ENCODE measurements at regions not wholly inside any gene's neighbourhood (a gene's known extent, or its start where the extent isn't known, plus 50 kb on each side); places are given as distances from the start of the nearest gene placed in this dataset.
"Not testable (repeated sequence)": the region's sequence is repeated elsewhere in the genome, so short reads cannot be mapped to it uniquely, and the experiment has no call there.

DNA sequence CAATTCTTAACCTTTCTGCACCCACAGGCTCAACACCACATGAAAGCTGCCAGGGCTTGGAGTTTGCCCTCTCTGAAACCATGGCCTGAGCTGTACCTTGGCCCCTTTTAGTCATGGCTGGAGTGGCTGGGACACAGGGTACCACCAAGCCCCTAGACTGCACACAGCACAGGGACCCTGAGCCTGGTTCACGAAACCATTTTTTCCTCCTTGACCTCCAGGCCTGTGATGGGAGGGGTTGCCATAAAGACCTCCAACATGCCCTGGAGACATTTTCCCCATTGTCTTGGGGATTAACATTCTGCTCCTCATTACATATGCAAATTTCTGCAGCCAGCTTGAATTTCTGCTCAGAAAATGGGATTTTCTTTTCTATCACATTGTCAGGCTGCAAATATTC is 113.4 kb downstream of the XPNPEP1 start:
- H3K4me3 ChIP-seq (ENCODE audit: low read depth, low read length); H3K9ac ChIP-seq (ENCODE audit: low read depth, low read length); H3K4me1 ChIP-seq (ENCODE audit: control insufficient read depth, insufficient read depth, low read length); H3K9me3 ChIP-seq (ENCODE audit: control insufficient read depth, insufficient read depth, low read length); H3K27me3 ChIP-seq (ENCODE audit: control insufficient read depth, insufficient read depth, low read length); H3K36me3 ChIP-seq (ENCODE audit: control insufficient read depth, insufficient read depth, low read length): not testable (repeated sequence)

- not testable (repeated sequence) for H3K4me1 ChIP-seq (ENCODE audit: control insufficient read depth, insufficient read depth, low read length); H3K27me3 ChIP-seq (ENCODE audit: control insufficient read depth, insufficient read depth, low read length); H3K36me3 ChIP-seq (ENCODE audit: control insufficient read depth, insufficient read depth, low read length); H3K9ac ChIP-seq (ENCODE audit: low read depth, low read length); H3K9me3 ChIP-seq (ENCODE audit: control insufficient read depth, insufficient read depth, low read length); H3K4me3 ChIP-seq (ENCODE audit: low read depth, low read length)
These were observed 122.1 kb downstream of the XPNPEP1 start for GRCh38 chr10:109801191-109801590.

DNA sequence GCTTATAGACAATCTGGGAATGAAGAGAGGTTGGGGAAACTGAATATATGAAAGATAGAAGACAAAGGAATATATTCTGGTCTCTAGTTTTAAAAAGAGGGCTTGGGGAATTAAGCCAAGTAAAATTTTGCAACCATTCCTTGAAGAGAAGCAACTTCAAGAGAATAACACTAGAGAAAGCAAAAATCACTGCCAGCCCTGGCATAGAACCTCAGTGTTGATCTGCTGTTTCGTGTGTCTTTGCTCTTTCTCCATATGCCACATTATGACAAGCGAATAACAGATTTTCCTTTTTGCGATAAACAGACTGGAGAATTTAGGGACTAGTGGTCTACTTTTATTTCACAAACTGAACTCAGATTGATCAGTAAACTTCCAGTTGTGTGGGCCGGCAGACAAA is 132.7 kb downstream of the XPNPEP1 start:
- no peaks in the 10 kb centered on the region for H3K9me3 ChIP-seq (ENCODE audit: control insufficient read depth, insufficient read depth, low read length)
- no peaks in the 10 kb centered on the region for H3K36me3 ChIP-seq (ENCODE audit: control insufficient read depth, insufficient read depth, low read length)
- H3K4me1 ChIP-seq (ENCODE audit: control insufficient read depth, insufficient read depth, low read length): no peaks in the 10 kb centered on the region
- H3K9ac ChIP-seq (ENCODE audit: low read depth, low read length): no peak overlapping the region
- H3K4me3 ChIP-seq (ENCODE audit: low read depth, low read length): no peak overlapping the region
- no peaks in the 10 kb centered on the region for H3K27me3 ChIP-seq (ENCODE audit: control insufficient read depth, insufficient read depth, low read length)

DNA sequence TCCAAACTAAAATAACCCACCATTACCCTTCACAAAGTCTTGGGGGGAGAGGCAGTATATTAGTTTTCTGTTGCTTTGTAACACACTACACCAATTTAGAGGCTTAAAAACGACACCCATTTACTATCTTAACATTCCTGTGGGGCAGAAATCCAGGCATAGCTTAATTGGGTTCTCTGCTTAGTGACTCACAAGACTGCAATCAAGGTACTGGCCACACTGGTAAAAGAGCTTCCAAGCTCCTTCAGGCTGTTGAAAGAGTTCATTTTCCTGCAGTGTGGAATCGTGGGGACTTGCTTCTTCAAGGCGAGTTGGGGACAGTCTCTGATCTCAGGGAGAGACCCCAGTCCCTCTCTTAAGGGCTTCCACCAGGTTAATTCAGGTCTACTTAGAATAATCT is 139.1 kb downstream of the XPNPEP1 start:
- H3K36me3 ChIP-seq (ENCODE audit: control insufficient read depth, insufficient read depth, low read length): no peaks in the 10 kb centered on the region
- H3K4me3 ChIP-seq (ENCODE audit: low read depth, low read length): no peak overlapping the region
- no peaks in the 10 kb centered on the region for H3K9me3 ChIP-seq (ENCODE audit: control insufficient read depth, insufficient read depth, low read length)
- H3K27me3 ChIP-seq (ENCODE audit: control insufficient read depth, insufficient read depth, low read length): no peaks in the 10 kb centered on the region
- peaks cover 12% of the 10 kb centered on the region for H3K4me1 ChIP-seq (ENCODE audit: control insufficient read depth, insufficient read depth, low read length)
- H3K9ac ChIP-seq (ENCODE audit: low read depth, low read length): no peak overlapping the region

DNA sequence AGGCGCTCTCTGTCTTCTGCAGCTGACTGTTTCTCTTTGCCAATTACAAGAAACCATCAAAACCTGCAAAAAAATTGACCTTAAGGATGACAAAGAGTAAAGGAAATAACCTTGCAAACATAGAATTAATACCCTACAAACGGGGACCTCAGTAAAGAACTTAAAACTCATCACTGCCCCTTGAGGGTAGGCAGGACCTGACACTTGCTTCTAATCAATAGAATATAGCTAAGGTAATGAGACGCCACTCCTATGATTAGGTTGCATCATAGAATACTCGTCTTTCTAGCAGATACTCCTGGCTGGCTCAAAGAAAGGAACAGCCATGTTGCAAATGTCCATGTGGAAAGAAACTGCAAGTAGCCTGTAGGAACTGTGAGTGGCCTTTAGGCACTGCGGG is 140.0 kb downstream of the XPNPEP1 start:
- peaks cover 15% of the 10 kb centered on the region for H3K4me1 ChIP-seq (ENCODE audit: control insufficient read depth, insufficient read depth, low read length)
- no peak overlapping the region for H3K9ac ChIP-seq (ENCODE audit: low read depth, low read length)
- H3K27me3 ChIP-seq (ENCODE audit: control insufficient read depth, insufficient read depth, low read length): no peaks in the 10 kb centered on the region
- no peaks in the 10 kb centered on the region for H3K9me3 ChIP-seq (ENCODE audit: control insufficient read depth, insufficient read depth, low read length)
- H3K36me3 ChIP-seq (ENCODE audit: control insufficient read depth, insufficient read depth, low read length): no peaks in the 10 kb centered on the region
- H3K4me3 ChIP-seq (ENCODE audit: low read depth, low read length): no peak overlapping the region

GRCh38 chr10:109780997-109781396 is 142.3 kb downstream of the XPNPEP1 start:
- peaks cover 15% of the 10 kb centered on the region for H3K4me1 ChIP-seq (ENCODE audit: control insufficient read depth, insufficient read depth, low read length)
- H3K27me3 ChIP-seq (ENCODE audit: control insufficient read depth, insufficient read depth, low read length): no peaks in the 10 kb centered on the region
- no peak overlapping the region for H3K9ac ChIP-seq (ENCODE audit: low read depth, low read length)
- no peaks in the 10 kb centered on the region for H3K36me3 ChIP-seq (ENCODE audit: control insufficient read depth, insufficient read depth, low read length)
- no peak overlapping the region for H3K4me3 ChIP-seq (ENCODE audit: low read depth, low read length)
- no peaks in the 10 kb centered on the region for H3K9me3 ChIP-seq (ENCODE audit: control insufficient read depth, insufficient read depth, low read length)

DNA sequence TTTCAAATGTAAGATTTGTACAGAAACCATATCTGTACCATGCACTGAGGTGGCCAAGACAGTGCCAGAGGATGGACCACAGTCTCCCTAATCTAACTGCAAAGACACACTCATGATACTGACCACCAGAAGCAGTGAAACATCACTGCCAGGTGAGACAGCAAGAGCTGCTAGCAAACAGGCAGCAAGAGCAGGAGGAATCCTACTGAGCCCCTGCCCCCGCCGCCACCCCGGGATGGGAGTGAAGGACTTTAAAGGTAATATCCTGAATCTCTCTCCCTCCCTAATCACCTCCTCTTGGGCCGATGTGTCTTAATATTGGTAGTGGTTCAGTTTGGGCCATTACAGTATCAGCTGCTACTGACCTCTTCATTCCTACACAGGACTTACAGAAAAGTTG is 144.3 kb downstream of the XPNPEP1 start:
- H3K4me3 ChIP-seq (ENCODE audit: low read depth, low read length): no peak overlapping the region
- H3K9ac ChIP-seq (ENCODE audit: low read depth, low read length): no peak overlapping the region
- H3K36me3 ChIP-seq (ENCODE audit: control insufficient read depth, insufficient read depth, low read length): no peaks in the 10 kb centered on the region
- H3K4me1 ChIP-seq (ENCODE audit: control insufficient read depth, insufficient read depth, low read length): peaks cover 15% of the 10 kb centered on the region
- H3K27me3 ChIP-seq (ENCODE audit: control insufficient read depth, insufficient read depth, low read length): no peaks in the 10 kb centered on the region
- H3K9me3 ChIP-seq (ENCODE audit: control insufficient read depth, insufficient read depth, low read length): no peaks in the 10 kb centered on the region

DNA sequence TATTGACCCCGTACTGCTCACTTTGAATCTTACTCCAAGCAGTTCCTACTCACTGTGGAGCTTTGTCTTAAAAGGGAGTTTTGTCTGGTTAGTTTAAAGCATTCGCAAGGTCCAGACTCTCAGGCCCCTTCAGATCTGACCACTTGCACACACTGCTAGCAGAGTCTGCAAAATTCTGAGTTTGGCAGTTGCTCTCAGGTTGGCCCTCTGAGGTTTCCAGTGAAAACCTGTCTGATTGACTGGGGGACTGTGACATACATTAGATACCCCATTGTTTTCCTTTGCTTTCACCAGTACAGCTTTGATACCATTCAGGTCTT is 149.2 kb downstream of the XPNPEP1 start:
- H3K36me3 ChIP-seq (ENCODE audit: control insufficient read depth, insufficient read depth, low read length): no peaks in the 10 kb centered on the region
- no peak overlapping the region for H3K4me3 ChIP-seq (ENCODE audit: low read depth, low read length)
- no peak overlapping the region for H3K9ac ChIP-seq (ENCODE audit: low read depth, low read length)
- no peaks in the 10 kb centered on the region for H3K9me3 ChIP-seq (ENCODE audit: control insufficient read depth, insufficient read depth, low read length)
- H3K27me3 ChIP-seq (ENCODE audit: control insufficient read depth, insufficient read depth, low read length): no peaks in the 10 kb centered on the region
- H3K4me1 ChIP-seq (ENCODE audit: control insufficient read depth, insufficient read depth, low read length): peaks cover 2% of the 10 kb centered on the region

DNA sequence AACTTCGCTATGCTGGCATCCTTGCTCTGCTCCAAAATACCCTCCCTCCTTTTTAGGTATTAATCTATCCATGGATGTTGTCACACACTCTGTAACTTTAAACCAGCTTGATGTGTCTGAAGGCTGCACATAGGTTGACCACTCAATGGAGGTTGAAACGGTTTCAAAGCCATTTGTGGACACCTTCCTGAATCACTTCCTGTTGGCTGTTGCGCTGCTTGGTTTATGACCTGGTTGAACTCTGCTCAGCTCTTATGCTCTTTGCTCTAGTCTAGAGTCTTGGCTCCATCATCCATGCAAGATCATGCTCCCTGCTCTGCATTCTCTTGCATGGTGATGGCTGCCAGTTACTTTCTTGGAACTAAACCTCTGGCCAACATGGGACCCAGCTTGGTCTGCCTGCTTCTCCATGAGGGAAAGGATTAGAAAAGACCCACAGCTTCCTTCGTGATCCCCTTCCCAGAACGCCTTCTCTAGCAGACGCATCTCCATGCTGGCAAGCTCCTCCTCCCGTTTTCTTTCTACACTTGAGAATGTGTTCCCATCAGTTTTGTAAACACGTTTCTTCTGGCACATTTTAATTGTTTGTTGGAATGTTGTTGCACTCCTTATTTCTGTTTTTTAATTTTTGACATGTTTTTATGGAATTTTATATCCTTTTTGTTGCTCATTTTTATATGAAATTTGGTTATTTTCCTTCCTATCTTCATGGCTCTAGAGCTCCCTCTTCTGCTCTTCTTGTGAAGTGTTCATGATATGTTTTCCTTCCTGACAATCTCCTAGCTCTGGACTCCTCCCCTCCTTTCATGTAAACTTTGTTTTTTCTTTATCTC is 149.8 kb downstream of the XPNPEP1 start:
- Histone ChIP-seq H3K27me3 (ENCODE audit: control insufficient read depth, insufficient read depth, low read length) (no peaks in the 10 kb centered on the region), H3K9ac (ENCODE audit: low read depth, low read length) (no peak overlapping the region), H3K9me3 (ENCODE audit: control insufficient read depth, insufficient read depth, low read length) (no peaks in the 10 kb centered on the region), H3K4me3 (ENCODE audit: low read depth, low read length) (no peak overlapping the region), H3K36me3 (ENCODE audit: control insufficient read depth, insufficient read depth, low read length) (no peaks in the 10 kb centered on the region), H3K4me1 (ENCODE audit: control insufficient read depth, insufficient read depth, low read length) (no peaks in the 10 kb centered on the region)

- Histone ChIP-seq H3K27me3 (ENCODE audit: control insufficient read depth, insufficient read depth, low read length) (no peaks in the 10 kb centered on the region), H3K4me1 (ENCODE audit: control insufficient read depth, insufficient read depth, low read length) (no peaks in the 10 kb centered on the region), H3K4me3 (ENCODE audit: low read depth, low read length) (no peak overlapping the region), H3K9me3 (ENCODE audit: control insufficient read depth, insufficient read depth, low read length) (no peaks in the 10 kb centered on the region), H3K36me3 (ENCODE audit: control insufficient read depth, insufficient read depth, low read length) (no peaks in the 10 kb centered on the region), H3K9ac (ENCODE audit: low read depth, low read length) (no peak overlapping the region)
These were observed 152.6 kb downstream of the XPNPEP1 start for GRCh38 chr10:109770663-109771062.

DNA sequence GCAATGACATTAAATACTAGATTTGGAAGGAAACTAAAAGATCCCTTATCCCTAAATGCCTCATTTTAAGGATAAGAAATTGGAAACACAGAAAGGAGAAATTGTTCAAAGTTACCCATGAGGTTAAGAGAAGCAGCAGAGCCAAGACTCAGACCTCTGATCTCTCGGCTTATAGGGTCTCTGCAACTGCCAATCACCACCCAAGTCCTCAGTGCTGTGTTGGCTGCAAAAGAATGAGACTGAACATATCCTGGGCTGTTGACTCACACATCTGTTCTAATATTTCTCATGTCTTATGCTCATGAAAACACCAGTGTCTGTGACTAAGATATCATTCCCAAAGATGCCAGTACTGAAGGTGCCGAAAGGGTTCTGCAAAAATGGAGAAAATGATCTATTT is 153.3 kb downstream of the XPNPEP1 start:
- Histone ChIP-seq H3K4me3 (ENCODE audit: low read depth, low read length) (no peak overlapping the region), H3K4me1 (ENCODE audit: control insufficient read depth, insufficient read depth, low read length) (no peaks in the 10 kb centered on the region), H3K36me3 (ENCODE audit: control insufficient read depth, insufficient read depth, low read length) (no peaks in the 10 kb centered on the region), H3K27me3 (ENCODE audit: control insufficient read depth, insufficient read depth, low read length) (no peaks in the 10 kb centered on the region), H3K9ac (ENCODE audit: low read depth, low read length) (no peak overlapping the region), H3K9me3 (ENCODE audit: control insufficient read depth, insufficient read depth, low read length) (no peaks in the 10 kb centered on the region)

GRCh38 chr10:109765838-109766237 is 157.5 kb downstream of the XPNPEP1 start:
- H3K9ac ChIP-seq (ENCODE audit: low read depth, low read length): no peak overlapping the region
- no peak overlapping the region for H3K4me3 ChIP-seq (ENCODE audit: low read depth, low read length)
- no peaks in the 10 kb centered on the region for H3K4me1 ChIP-seq (ENCODE audit: control insufficient read depth, insufficient read depth, low read length)
- H3K27me3 ChIP-seq (ENCODE audit: control insufficient read depth, insufficient read depth, low read length): no peaks in the 10 kb centered on the region
- no peaks in the 10 kb centered on the region for H3K36me3 ChIP-seq (ENCODE audit: control insufficient read depth, insufficient read depth, low read length)
- no peaks in the 10 kb centered on the region for H3K9me3 ChIP-seq (ENCODE audit: control insufficient read depth, insufficient read depth, low read length)

Data from iPS-15b (cell line).